Tibial artery (tissue), 4 donors: ENCODE measurements at regions not wholly inside any gene's neighbourhood (a gene's known extent, or its start where the extent isn't known, plus 50 kb on each side); places are given as distances from the start of the nearest gene placed in this dataset.

ENCODE experiments used
- DNase-seq, 2 donors: peaks; one replicate each; pipeline ENCODE4 v3.0.0-alpha.2; 2019
- H3K27ac ChIP-seq, 2 donors: fragments of 200-600 bp; sonication (generic) in 1 of 2; 1 replicate in 1 of 2; 2 replicates in 1 of 2; pipeline ENCODE4 v1.5.1; 2018 to 2019; ENCODE audit warnings: mild to moderate bottlenecking in 1 of 2
- H3K27me3 ChIP-seq, 2 donors: fragments of 200-600 bp; sonication (generic) in 1 of 2; one replicate each; pipeline versions ENCODE4 v1.5.1 to v1.6.0; 2016 to 2019
- H3K36me3 ChIP-seq, 3 donors: fragments of 200-600 bp; sonication (generic) in 2 of 3; one replicate each; pipeline ENCODE4 v1.5.1; 2016 to 2019; ENCODE audit warnings: mild to moderate bottlenecking in 2 of 3
- H3K4me1 ChIP-seq, 4 donors: fragments of 200-600 bp; sonication (generic) in 2 of 4; 1 replicate in 3 of 4; 2 replicates in 1 of 4; pipeline ENCODE4 v1.5.1; 2016 to 2019
- H3K4me3 ChIP-seq, 2 donors: fragments of 200-600 bp; sonication (generic) in 1 of 2; 1 replicate in 1 of 2; 2 replicates in 1 of 2; pipeline ENCODE4 v1.5.1; 2018 to 2019; ENCODE audit warnings: mild to moderate bottlenecking in 2 of 2
- H3K9me3 ChIP-seq, 3 donors: fragments of 200-600 bp; sonication (generic) in 1 of 3; one replicate each; pipeline ENCODE4 v1.5.1; 2016 to 2019
- intact Hi-C: fragments of 100-400 bp; cut with DNase I; formaldehyde crosslinking; loops from one replicate; pipeline ENCODE4 v1.15.0; 2023; ENCODE audit warnings: low total_unique reads
- TF ChIP-seq, protein P1 (sequence below), 2 experiments: fragments of 200-600 bp in 1 of 2; fragments of 450-650 bp in 1 of 2; IDR thresholded peaks; one replicate each; pipeline ENCODE4 v1.5.1; 2017 to 2019; ENCODE audit warnings: antibody characterized with exemption in 2 of 2, mild to moderate bottlenecking in 1 of 2, moderate library complexity in 1 of 2

DNA sequence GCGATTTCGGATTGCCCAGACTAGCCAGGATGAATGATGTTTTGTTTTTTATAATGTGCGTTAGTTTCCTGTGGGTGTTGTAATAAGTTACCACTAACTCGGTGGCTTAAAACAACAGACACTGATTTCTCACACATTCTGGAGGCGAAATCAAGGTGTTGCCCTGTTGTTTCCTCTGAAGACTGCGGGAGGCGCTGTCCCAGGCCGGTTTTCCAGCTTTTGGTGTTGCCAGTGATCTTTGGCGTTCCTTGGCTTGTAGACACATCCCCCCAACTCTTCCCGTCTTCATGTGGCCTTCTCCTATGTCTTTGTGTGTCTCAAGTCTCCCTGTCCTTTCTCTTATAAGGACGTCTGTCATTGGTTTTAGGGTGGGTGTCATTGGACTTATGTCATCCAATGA lies 267.7 kb downstream of the AACS start:
- Histone ChIP-seq H3K36me3 (no peaks in the 10 kb centered on the region), H3K9me3 (peaks cover 0 to 4% (median 0%) of the 10 kb centered on the region in 3 donors), H3K4me1 (peaks cover 0 to 7% (median 6%) of the 10 kb centered on the region in 4 donors), H3K27ac (no peak overlapping the region), H3K4me3 (no peak overlapping the region), H3K27me3 (peaks cover 0 to 33% of the 10 kb centered on the region in 2 donors)
- TF ChIP-seq, protein P1, sequence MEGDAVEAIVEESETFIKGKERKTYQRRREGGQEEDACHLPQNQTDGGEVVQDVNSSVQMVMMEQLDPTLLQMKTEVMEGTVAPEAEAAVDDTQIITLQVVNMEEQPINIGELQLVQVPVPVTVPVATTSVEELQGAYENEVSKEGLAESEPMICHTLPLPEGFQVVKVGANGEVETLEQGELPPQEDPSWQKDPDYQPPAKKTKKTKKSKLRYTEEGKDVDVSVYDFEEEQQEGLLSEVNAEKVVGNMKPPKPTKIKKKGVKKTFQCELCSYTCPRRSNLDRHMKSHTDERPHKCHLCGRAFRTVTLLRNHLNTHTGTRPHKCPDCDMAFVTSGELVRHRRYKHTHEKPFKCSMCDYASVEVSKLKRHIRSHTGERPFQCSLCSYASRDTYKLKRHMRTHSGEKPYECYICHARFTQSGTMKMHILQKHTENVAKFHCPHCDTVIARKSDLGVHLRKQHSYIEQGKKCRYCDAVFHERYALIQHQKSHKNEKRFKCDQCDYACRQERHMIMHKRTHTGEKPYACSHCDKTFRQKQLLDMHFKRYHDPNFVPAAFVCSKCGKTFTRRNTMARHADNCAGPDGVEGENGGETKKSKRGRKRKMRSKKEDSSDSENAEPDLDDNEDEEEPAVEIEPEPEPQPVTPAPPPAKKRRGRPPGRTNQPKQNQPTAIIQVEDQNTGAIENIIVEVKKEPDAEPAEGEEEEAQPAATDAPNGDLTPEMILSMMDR (IDR thresholded peaks at IDR 0.05) = no peak
- intact Hi-C loops = no loop called here
- DNase-seq = no peak

DNA sequence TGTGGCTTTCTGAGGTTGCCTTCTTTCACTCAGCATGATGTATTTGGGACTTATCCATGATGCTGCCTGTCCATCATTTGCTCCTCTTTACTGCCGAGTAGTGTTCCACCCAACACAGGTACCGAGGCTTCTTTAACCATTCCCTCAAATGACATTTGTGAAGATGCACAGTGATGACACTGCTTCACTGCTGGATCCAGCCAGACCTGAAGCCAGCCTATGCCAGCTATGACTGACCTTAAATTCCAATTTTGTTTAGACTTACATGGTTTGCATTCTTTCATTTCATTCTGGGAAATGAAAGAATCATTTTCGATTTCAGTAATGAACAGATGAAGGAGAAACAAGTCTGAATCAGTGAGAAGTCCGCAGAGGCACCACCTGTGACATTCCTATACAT lies 271.0 kb downstream of the AACS start:
- Histone ChIP-seq H3K4me3 (no peak overlapping the region), H3K27ac (no peak overlapping the region), H3K9me3 (no peaks in the 10 kb centered on the region), H3K4me1 (peaks cover 0 to under 1% (median under 1%) of the 10 kb centered on the region in 4 donors), H3K27me3 (peaks cover 0 to 5% of the 10 kb centered on the region in 2 donors), H3K36me3 (no peaks in the 10 kb centered on the region)
- DNase-seq = no peak
- intact Hi-C loops = no loop called here
- TF ChIP-seq, protein P1 (IDR thresholded peaks at IDR 0.05) = no peak

- Histone ChIP-seq H3K27ac (no peak overlapping the region), H3K36me3 (no peaks in the 10 kb centered on the region), H3K4me1 (no peaks in the 10 kb centered on the region), H3K9me3 (no peaks in the 10 kb centered on the region), H3K27me3 (no peaks in the 10 kb centered on the region), H3K4me3 (no peak overlapping the region)
- DNase-seq = no peak
- intact Hi-C loops = no loop called here
- TF ChIP-seq, protein P1 (IDR thresholded peaks at IDR 0.05) = no peak
Measured at GRCh38 chr12:125340791-125341190, 275.6 kb downstream of the AACS start.

DNA sequence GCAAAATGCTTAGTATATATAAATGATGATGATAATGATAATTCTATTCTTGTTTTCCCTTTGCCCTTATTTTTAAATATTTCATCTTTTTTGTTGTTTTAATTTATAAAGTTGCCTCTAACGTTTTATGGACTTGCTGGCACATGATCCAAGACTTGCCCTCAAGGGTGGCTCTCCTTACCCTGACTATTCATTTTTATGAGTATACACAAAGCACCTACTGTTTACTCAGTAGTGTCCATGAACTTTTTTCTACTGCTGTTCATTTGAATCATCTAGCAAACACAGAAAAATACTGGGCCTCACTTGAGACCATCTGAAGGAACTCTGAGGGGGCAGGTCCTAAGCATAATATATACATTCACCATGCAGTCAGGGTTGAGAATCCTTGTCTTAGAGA lies 276.2 kb downstream of the AACS start:
- Histone ChIP-seq H3K36me3 (no peaks in the 10 kb centered on the region), H3K9me3 (no peaks in the 10 kb centered on the region), H3K27me3 (no peaks in the 10 kb centered on the region), H3K4me1 (no peaks in the 10 kb centered on the region), H3K4me3 (no peak overlapping the region), H3K27ac (no peak overlapping the region)
- DNase-seq = no peak
- intact Hi-C loops = no loop called here
- TF ChIP-seq, protein P1 (IDR thresholded peaks at IDR 0.05) = no peak

GRCh38 chr12:125343649-125344048 lies 278.4 kb downstream of the AACS start:
- DNase-seq = no peak
- Histone ChIP-seq H3K9me3 (no peaks in the 10 kb centered on the region), H3K27me3 (no peaks in the 10 kb centered on the region), H3K4me1 (no peaks in the 10 kb centered on the region), H3K36me3 (no peaks in the 10 kb centered on the region), H3K27ac (no peak overlapping the region), H3K4me3 (no peak overlapping the region)
- TF ChIP-seq, protein P1 (IDR thresholded peaks at IDR 0.05) = no peak
- intact Hi-C loops = no loop called here

GRCh38 chr12:125346362-125346761 lies 281.1 kb downstream of the AACS start:
- TF ChIP-seq, protein P1 (IDR thresholded peaks at IDR 0.05) = no peak
- intact Hi-C loops = no loop called here
- Histone ChIP-seq H3K36me3 (no peaks in the 10 kb centered on the region), H3K27me3 (peaks cover 0 to 5% of the 10 kb centered on the region in 2 donors), H3K27ac (no peak overlapping the region), H3K4me3 (no peak overlapping the region), H3K9me3 (peaks cover 0 to under 1% (median 0%) of the 10 kb centered on the region in 3 donors), H3K4me1 (no peaks in the 10 kb centered on the region)
- DNase-seq = no peak
